IMR-90 (cell line): ENCODE measurements at regions not wholly inside any gene's neighbourhood (a gene's known extent, or its start where the extent isn't known, plus 50 kb on each side); places are given as distances from the start of the nearest gene placed in this dataset.
"Not testable (repeated sequence)": the region's sequence is repeated elsewhere in the genome, so short reads cannot be mapped to it uniquely, and the experiment has no call there.

ENCODE experiments used
- BHLHE40 ChIP-seq: fragments of 150-350 bp; IDR thresholded peaks from 2 replicates; pipeline ENCODE4 v1.6.1; 2016; ENCODE audit warnings: mild to moderate bottlenecking, low read depth, low read length
- CHD1 ChIP-seq: IDR thresholded peaks from 2 replicates; pipeline ENCODE4 v1.6.1; 2012; ENCODE audit warnings: low read depth, low read length, improper control_type of control experiment
- CTCF ChIP-seq: conservative IDR thresholded peaks from 2 replicates; pipeline ENCODE4 v1.5.1; 2012; ENCODE audit warnings: mild to moderate bottlenecking, low read depth, low read length, improper control_type of control experiment
- ELK1 ChIP-seq: fragments of 150-350 bp; IDR thresholded peaks from 2 replicates; pipeline ENCODE4 v1.6.1; 2016; ENCODE audit warnings: low read depth, mild to moderate bottlenecking, low read length, moderate library complexity, borderline replicate concordance
- MAZ ChIP-seq: IDR thresholded peaks from 2 replicates; pipeline ENCODE4 v1.6.1; 2012; ENCODE audit warnings: low read depth, mild to moderate bottlenecking, low read length, improper control_type of control experiment, moderate library complexity, borderline replicate concordance
- MXI1 ChIP-seq: IDR thresholded peaks from 2 replicates; pipeline ENCODE4 v1.6.1; 2012; ENCODE audit warnings: low read depth, mild to moderate bottlenecking, low read length, moderate library complexity, borderline replicate concordance
- RAD21 ChIP-seq: IDR thresholded peaks from 2 replicates; pipeline ENCODE4 v1.6.1; 2012; ENCODE audit warnings: low read length, improper control_type of control experiment
- RCOR1 ChIP-seq: IDR thresholded peaks from 2 replicates; pipeline ENCODE4 v1.6.1; 2012; ENCODE audit warnings: mild to moderate bottlenecking, low read length, improper control_type of control experiment; ENCODE audit not compliant: insufficient replicate concordance
- RFX5 ChIP-seq: IDR thresholded peaks from 2 replicates; pipeline ENCODE4 v1.8.0; 2012; ENCODE audit warnings: low read depth, mild to moderate bottlenecking, low read length, moderate library complexity
- SMC3 ChIP-seq: fragments of 150-350 bp; IDR thresholded peaks from 2 replicates; pipeline ENCODE4 v1.6.1; 2016; ENCODE audit warnings: low read depth, mild to moderate bottlenecking, antibody characterized with exemption, low read length, moderate library complexity
- USF2 ChIP-seq: fragments of 150-350 bp; IDR thresholded peaks from 2 replicates; pipeline ENCODE4 v1.6.1; 2017; ENCODE audit warnings: mild to moderate bottlenecking, antibody characterized with exemption, low read length, low read depth

DNA sequence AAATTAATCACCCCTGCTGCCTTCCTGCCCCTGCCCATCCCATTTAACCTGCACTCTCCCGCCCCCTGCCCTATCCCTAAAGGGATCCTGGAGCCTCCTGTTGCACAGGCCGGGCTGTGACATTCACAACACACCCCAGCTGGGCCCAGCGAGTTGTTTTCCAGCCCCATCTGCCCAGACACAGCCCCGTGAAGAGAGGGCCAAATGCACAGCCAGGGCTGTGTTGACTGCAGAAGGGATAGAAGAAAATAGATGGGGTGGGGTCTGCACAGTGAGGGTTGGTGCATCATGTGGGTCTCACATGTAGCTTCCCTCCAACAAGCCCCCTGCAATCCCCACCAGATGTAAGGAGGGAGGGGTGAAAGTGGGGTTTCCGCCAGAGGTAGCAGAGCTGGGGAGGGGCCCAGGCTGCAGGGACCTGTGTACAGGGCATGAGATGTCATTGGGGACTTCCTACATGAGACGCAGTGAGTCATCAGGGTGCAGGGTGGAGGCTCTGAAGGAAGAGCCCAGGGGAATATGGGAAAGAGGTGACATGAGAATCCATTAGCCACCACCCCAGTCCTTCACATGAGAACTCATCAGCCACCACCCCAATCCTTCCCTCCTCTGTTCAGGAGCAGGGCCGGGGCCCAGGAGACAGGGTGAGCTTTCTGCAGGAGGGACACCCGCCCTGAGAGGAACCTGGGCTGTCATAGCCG is 339.3 kb downstream of the PREX1 start:
- TF ChIP-seq SMC3, CTCF, BHLHE40, RAD21, ELK1, CHD1, RFX5, MXI1, USF2, MAZ, RCOR1: not testable (repeated sequence)
